Hypothalamus (tissue), 51 donors: ENCODE measurements at regions not wholly inside any gene's neighbourhood (a gene's known extent, or its start where the extent isn't known, plus 50 kb on each side); places are given as distances from the start of the nearest gene placed in this dataset.

Source experiments
- DNase-seq, 51 donors: peaks; one replicate each; lab custom pipeline; 2025; lab: John Stamatoyannopoulos, UW

- DNase-seq: no peak
Measured at GRCh38 chr3:118406562-118406961, 628.1 kb downstream of the IGSF11 start.

DNA sequence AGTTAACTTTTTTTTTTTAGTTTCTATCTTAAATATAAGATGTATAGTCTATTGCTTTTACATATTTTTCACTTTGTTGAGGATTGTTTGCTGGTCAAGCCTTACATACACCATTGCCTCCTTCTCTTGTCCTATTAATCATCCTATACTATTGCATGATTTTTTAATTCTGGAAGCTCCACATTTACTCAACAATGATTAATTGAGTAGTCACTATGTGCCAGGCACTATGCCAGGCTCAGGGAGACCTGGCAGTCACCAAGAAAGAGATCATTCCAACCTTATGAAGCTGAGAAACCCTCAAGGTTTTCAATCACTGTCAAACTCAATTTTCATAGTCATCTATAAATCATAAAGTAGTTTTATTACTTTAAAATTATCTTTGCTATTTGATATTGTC is 626.2 kb downstream of the IGSF11 start:
- no peak for DNase-seq

DNA sequence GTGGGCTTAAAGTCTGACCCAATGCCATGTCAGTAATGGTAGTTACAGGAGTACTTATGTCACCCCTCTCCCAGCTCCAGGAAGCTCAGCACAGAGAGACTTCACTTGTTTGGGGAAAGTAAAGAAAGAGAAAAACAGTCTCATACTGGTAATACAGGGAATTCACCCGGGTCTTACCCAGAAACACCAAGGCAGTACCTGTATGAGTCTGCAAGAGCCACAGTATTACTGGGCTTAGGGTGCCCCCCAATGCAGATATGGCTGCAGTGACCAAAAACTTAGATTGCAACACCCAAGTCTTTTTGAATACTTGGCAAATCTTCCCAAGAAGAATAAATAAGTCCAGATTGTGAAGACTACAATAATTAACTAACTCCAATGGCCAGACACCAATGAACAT is 622.1 kb downstream of the IGSF11 start:
- DNase-seq: no peak

GRCh38 chr3:118425272-118425837 is 609.3 kb downstream of the IGSF11 start:
- DNase-seq: no peak

- DNase-seq: no peak
Measured at GRCh38 chr3:118433825-118434224, 600.8 kb downstream of the IGSF11 start.

- no peak for DNase-seq
Measured at GRCh38 chr3:118435851-118436350, 598.7 kb downstream of the IGSF11 start.

- no peak for DNase-seq
Measured at GRCh38 chr3:118436697-118437262, 597.9 kb downstream of the IGSF11 start.

DNA sequence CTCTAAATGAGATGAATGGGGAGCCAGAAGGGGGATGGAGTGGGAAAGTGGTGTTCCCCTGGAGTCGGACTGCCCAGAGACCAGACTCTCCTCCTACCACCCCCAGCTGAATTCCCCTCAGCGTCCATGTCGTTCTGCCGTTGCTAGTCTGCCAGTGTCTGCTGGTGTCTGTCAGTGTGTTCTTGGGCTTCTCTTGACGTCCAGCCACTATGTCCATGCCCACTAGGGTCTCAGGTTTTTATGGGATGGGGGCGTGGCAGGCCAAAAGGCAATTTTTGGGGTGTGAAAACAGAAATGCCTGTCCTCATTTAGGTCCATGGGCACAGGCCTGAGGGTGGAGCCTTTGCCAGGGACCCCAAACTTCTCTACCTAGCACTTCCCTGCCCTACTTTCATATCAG is 589.6 kb downstream of the IGSF11 start:
- DNase-seq: no peak

DNA sequence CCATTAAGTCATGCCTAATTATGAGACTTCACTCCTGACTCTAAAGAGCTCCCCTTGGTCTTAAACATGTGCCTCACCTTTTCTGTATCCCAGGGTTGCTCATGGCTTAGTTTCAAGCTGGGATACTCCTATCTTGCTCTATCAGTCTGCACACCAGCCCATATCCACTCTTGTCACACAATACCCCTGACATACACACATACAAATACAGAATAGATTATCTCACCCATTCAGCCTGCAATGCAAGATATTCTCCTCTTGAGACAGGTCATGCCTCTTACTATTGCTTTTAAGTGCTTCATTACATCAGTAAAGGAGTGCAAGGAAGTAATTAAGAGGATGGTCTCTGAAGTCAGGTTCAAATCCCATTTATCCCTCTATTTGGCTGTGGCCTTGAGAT is 587.3 kb downstream of the IGSF11 start:
- no peak for DNase-seq

DNA sequence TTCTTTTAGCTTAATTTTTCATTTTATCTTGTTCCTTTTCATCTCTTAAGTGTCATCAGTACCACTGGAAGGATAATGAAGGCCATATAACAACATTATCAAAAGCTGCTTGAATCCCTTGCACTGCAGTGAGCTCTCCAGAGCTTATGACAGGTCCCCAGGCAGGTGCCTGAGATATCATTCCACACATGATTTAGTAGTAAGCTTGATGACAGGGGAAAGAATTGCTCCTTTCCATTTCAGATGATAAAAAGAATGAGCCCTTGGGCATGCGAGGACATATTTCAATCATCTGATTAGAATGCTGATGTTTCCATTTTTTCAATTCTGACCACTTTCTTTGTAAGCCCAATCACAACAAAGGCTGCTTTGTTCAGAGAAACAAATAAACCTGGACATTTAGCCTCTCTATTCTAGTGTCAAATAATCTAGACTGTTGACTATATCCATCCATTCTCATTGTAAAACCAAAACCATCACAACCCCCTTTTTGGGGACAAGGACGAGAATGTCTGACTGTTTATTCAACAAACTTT is 567.8 kb downstream of the IGSF11 start:
- no peak for DNase-seq

DNA sequence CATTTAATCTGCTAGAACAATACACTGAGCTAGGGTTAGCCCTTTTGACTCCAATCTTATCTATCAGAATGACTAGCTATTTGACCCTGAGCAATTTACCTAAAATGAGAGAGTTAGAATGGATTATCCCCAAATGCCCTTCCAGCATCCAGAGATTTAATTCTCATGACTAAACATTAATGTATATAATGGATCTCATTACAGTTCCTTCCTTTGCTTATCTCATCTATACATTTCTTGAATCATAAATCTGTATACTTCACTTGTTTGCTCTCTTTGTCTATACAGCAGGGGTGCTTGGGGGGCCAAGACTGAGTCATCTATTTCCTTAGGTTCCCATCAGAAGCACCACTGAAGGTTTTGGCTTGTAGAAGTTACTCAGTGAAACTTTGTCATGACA is 565.8 kb downstream of the IGSF11 start:
- DNase-seq: no peak

- no peak for DNase-seq
Measured at GRCh38 chr3:118472586-118472985, 562.1 kb downstream of the IGSF11 start.

DNA sequence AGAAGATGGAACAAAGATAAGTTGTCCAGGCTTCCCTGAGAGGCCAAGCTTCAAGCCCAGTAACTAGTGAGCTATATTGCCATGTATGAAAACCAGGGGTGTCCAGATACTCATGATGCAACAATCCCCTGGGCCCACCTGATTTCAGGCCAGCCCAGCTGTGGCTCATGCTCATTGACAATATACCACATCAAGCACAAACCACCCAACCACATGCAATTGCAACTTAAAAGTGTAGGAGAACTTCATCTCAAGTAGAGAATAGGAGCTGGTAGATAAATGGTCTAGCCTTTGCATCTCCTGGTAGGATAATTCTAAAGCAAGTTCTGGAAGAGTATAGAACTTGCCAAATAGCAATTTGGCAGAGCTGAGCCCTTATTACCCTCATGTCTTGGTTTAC is 561.3 kb downstream of the IGSF11 start:
- no peak for DNase-seq

DNA sequence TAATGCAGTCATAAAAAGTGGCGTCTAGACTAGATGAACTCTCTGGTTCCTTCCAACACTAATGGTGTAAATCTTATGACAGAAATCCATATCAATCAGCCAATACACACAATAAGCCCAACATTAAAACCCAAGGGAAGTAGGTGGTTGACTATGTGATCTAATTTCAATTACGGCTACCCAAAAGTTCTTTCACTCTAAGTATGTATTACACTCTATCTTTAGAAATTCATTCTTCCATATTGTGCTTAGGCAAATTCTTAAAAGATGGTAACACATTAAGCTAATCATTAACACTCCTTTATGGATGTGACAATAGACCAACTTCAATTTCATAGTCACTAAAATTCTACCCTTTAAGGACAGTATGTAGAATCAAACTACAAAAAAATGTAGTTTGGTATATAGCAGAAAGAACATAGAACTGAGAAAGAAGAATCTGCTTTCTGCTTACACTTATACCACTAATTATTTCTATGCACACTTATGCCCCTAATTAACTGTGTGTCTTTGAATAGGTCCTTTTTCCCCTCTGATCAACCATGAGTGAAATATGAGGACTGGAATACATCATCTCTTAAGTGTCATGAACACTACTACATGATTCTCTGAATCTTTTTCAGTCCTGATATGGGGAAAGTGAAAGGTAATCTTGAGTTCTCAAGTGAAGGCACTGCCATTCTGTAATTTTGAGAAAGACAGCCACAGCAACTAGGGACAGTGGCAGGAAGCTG is 557.6 kb downstream of the IGSF11 start:
- no peak for DNase-seq

- DNase-seq: no peak
Measured at GRCh38 chr3:118477768-118478167, 556.9 kb downstream of the IGSF11 start.

- DNase-seq: no peak
Measured at GRCh38 chr3:118478706-118479276, 555.9 kb downstream of the IGSF11 start.

DNA sequence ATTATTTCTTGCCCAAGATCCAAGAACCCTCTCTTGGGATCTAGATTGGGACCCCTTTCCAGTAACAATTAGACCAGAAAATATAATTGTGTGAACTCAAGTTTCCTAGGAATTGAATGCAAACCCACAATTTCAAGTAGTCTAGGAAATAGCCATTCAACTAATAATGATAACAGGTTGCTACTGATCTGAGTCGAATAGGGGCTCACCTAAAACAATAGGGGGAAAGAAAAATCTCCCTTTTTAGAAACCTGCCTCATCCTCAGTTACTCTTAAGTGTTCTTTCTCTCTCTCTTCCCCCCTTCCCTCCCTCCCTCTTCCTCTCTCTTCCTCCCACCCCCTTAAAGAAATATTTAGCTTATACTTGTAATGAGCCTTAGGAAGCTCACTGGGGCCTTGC is 555.3 kb downstream of the IGSF11 start:
- DNase-seq: no peak

GRCh38 chr3:118480101-118480860 is 554.4 kb downstream of the IGSF11 start:
- DNase-seq: no peak

- no peak for DNase-seq
Measured at GRCh38 chr3:118485693-118486092, 549.0 kb downstream of the IGSF11 start.

GRCh38 chr3:118487734-118488133 is 546.9 kb downstream of the IGSF11 start:
- DNase-seq: no peak

GRCh38 chr3:118488732-118489131 is 545.9 kb downstream of the IGSF11 start:
- no peak for DNase-seq
